ENCODE measurements at regions not wholly inside any gene's neighbourhood (a gene's known extent, or its start where the extent isn't known, plus 50 kb on each side); places are given as distances from the start of the nearest gene placed in this dataset.

DNA sequence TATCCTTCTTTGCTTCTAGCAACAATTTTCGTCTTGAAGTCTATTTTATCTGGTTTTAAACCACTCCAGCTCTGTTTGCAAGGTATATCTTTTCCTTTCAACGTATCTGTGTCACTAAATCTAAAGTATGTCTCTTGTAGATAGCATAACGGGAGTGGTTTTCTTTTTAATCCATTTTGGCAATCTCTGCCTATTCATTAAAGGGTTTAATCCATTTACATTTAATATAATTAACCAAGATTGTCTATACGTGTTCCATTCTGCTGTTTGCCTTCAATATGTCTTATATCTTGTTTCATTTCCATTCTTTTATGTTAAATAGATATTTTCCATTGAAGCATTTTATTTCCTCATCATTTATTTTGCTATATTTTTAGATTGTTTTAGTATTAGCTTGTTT lies 587.9 kb downstream of the C6orf118 start:
- Mint-ChIP-seq H3K27me3 (no peaks in the 10 kb centered on the region), H3K27ac (no peak overlapping the region), H3K4me3 (no peak overlapping the region), H3K4me1 (no peaks in the 10 kb centered on the region), H3K36me3 (ENCODE audit: low read depth) (no peaks in the 10 kb centered on the region), H3K9me3 (ENCODE audit: low read depth) (peaks cover 5% of the 10 kb centered on the region)
- ChIA-PET CTCF (no interaction called here), POLR2A (no interaction called here)
- no peak for ATAC-seq
- DNase-seq: no peak
- intact Hi-C loops (cut with DNase I, micrococcal nuclease): no loop called here

DNA sequence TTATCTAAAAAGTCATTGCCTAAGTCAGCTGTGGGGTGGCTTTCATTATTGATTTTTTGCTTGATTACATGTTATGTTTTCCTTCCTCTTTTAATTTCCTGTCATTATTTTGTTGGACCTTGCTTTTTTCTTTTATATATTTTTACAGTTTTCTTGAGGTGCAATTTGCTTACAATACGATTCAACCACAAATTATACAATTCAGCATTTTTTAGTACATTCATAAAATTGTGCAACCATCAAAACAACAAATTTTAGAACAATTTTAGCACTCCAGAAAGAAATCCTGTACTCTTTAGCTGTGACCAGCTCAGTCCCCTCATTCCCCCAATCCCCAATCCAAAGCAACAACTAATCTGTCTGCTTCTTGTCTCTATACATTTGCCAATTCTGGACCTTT lies 608.9 kb downstream of the C6orf118 start:
- H3K4me3 Mint-ChIP-seq: no peak overlapping the region
- peaks cover 2% of the 10 kb centered on the region for H3K9me3 Mint-ChIP-seq (ENCODE audit: low read depth)
- POLR2A ChIA-PET: no interaction called here
- intact Hi-C loops (cut with DNase I, micrococcal nuclease): no loop called here
- DNase-seq (no peak), ATAC-seq (no peak)
- H3K27ac Mint-ChIP-seq: no peak overlapping the region
- H3K36me3 Mint-ChIP-seq (ENCODE audit: low read depth): no peaks in the 10 kb centered on the region
- CTCF ChIA-PET: no interaction called here
- no peaks in the 10 kb centered on the region for H3K4me1 Mint-ChIP-seq
- H3K27me3 Mint-ChIP-seq: no peaks in the 10 kb centered on the region

DNA sequence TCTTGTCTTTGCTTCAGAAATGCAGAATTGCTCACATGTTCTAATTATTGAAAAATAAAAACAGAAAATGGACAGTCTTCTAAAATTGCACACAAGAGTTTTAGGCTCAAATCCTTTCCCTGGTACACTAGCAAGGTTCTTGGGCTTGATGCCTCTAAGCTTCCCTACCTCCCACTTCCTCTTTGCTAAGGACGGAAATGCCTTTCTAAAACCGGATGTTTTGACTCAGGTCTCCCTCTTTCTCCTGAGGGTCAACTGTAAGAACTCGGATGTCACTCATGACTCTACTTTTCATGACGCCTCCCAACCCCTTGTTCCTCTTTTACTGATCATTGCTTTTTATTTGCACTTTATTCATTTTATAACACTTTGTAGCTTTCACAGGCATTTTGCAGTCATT lies 613.5 kb downstream of the C6orf118 start:
- Mint-ChIP-seq H3K27ac (no peak overlapping the region), H3K36me3 (ENCODE audit: low read depth) (no peaks in the 10 kb centered on the region), H3K9me3 (ENCODE audit: low read depth) (no peaks in the 10 kb centered on the region), H3K4me1 (no peaks in the 10 kb centered on the region), H3K27me3 (no peaks in the 10 kb centered on the region), H3K4me3 (no peak overlapping the region)
- intact Hi-C loops (cut with DNase I, micrococcal nuclease): no loop called here
- CTCF ChIA-PET: no interaction called here
- POLR2A ChIA-PET: no interaction called here
- DNase-seq (no peak), ATAC-seq (no peak)

DNA sequence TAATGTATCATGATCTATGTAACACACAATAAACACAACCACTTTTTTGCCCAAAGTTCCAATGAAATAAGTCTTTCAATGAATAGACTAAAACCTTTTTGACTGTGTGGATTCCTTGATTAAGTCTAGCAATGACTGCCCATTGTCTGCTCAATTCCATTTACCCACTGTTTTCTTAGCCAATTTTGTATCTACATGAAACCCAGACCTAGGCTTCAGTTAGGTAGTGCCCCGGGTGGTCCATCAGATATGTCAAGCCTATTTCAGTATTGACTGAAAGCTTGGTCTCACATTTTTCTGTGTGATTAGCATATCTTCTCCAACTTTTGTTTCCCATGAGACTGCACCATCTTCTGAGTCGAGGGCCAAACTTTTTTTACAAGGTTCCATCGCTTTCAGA lies 615.0 kb downstream of the C6orf118 start:
- ATAC-seq: no peak
- no peaks in the 10 kb centered on the region for H3K9me3 Mint-ChIP-seq (ENCODE audit: low read depth)
- H3K27me3 Mint-ChIP-seq: no peaks in the 10 kb centered on the region

DNA sequence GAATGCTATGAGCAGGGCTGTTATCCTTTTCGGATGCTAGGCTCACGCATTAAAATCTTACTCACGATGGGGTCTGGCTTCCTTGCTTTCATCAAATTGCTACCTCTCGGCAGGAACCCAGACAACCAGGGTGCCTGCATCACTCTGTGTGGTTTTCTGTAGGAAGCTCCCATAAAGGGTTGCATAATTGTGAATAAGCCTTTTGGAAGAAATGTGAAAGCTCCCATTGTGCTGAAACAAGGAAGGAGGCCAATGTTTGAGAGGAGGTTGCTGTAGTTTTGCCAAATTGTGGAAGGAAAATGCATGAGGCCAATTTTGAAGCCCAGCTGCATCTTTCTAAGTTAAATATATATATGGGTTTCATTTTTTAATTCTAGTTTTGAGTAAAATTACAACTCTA lies 615.5 kb downstream of the C6orf118 start:
- H3K4me1 Mint-ChIP-seq: no peaks in the 10 kb centered on the region
- H3K27me3 Mint-ChIP-seq: no peaks in the 10 kb centered on the region
- ATAC-seq (no peak), DNase-seq (no peak)
- CTCF ChIA-PET: no interaction called here
- POLR2A ChIA-PET: no interaction called here
- H3K36me3 Mint-ChIP-seq (ENCODE audit: low read depth): no peaks in the 10 kb centered on the region
- H3K4me3 Mint-ChIP-seq: no peak overlapping the region
- no peaks in the 10 kb centered on the region for H3K9me3 Mint-ChIP-seq (ENCODE audit: low read depth)
- H3K27ac Mint-ChIP-seq: no peak overlapping the region
- intact Hi-C loops (cut with DNase I, micrococcal nuclease): no loop called here

More for the DNA sequence above, 615.0 kb downstream of the C6orf118 start:
- no peak for DNase-seq
- Mint-ChIP-seq H3K36me3 (ENCODE audit: low read depth) (no peaks in the 10 kb centered on the region), H3K4me1 (no peaks in the 10 kb centered on the region), H3K27ac (no peak overlapping the region), H3K4me3 (no peak overlapping the region)
- ChIA-PET POLR2A (no interaction called here), CTCF (no interaction called here)
- intact Hi-C loops (cut with DNase I, micrococcal nuclease): no loop called here

DNA sequence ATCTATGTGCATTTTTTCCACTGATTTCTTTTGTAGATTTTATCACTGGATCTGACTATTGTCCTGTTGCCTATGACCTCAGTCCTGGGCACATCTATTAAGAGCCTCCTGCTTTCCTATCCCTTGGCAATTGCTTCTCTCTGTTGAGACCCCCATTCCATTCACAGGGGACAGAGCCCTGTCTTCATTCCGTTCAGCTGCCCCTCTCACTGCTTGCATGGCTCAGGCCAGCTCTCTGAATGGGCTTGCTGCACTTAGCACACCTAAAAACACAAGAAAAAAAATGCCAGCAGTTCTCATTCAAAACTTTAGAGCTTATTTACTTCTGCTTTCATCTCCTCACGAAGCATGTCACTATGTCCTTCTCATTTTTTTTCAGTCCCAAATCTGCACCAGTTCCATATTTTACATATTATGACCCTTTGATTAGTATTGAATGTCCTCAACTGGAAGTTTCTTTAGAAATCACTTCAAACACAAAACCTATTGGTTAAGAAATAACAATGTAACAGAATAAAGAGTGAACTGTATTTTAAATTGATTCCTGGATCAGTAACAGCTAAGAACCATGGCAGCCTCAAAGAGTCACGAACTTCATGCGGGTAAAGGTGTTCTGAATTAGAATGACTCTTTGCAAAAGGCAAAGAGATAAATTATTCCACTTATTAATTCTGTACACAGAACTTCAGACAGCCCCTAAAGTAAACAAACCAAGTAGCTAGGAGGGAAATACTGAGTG lies 616.5 kb downstream of the C6orf118 start:
- ChIA-PET CTCF (no interaction called here), POLR2A (no interaction called here)
- Mint-ChIP-seq H3K4me3 (no peak overlapping the region), H3K36me3 (ENCODE audit: low read depth) (no peaks in the 10 kb centered on the region), H3K27ac (no peak overlapping the region), H3K4me1 (no peaks in the 10 kb centered on the region), H3K9me3 (ENCODE audit: low read depth) (no peaks in the 10 kb centered on the region), H3K27me3 (no peaks in the 10 kb centered on the region)
- no peak for ATAC-seq
- no peak for DNase-seq
- intact Hi-C loops (cut with DNase I, micrococcal nuclease): no loop called here

DNA sequence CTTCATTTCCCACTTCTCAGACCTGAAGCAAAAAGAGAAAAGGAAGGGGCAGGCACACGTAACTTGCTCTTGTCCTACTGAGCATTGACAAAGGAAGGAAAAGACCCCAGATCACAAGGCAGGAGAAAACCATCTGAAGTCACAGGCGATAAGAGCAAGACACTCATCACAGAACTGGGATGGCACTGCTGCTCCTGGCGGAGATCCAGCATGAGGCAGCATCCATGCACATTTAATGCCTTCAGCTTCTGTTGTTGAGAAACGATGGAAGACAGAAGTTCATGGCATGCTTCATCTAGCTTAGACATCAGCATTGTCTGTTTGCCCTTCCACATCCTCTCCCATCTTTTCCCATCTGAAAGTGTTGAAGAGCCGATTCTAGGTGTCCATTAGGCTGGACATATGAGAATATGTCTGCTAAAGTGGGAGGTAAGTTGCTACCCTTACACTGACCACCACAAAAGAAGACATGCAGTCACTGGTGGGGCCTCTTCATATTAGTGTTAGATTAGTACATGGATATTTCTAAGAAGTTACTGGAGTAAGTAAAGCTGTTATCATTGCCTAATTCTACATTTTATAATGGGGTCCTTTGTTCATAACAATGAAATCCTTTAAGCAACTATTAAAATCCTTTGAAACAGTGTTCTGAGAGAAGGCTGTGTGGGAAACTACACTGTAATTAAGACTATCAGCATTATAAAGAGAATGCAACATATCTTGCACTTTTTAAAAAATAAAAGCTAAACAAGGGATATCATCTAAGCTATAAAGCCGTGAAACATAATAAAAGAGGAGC lies 618.5 kb downstream of the C6orf118 start:
- POLR2A ChIA-PET: no interaction called here

DNA sequence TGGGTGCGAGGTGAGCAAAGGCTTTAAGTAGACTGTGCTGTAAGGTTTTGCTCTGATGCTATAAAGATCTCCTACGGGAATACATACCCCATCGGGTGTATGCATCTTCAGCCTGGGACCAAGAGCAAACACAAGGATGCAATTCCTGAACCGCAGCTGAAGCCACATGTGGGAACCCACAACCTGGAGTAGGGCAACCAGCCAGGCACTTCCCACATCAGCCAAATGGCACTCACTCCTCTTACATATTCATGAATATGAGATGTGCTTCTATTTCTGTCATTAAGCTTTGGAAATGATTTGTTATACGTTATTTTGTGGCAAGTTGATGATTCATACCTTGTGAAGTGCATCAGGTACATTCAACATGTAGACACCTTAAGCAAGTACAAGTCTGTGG lies 619.2 kb downstream of the C6orf118 start:
- no peak overlapping the region for H3K27ac Mint-ChIP-seq
- no peaks in the 10 kb centered on the region for H3K27me3 Mint-ChIP-seq
- intact Hi-C loops (cut with DNase I, micrococcal nuclease): no loop called here
- no peaks in the 10 kb centered on the region for H3K4me1 Mint-ChIP-seq
- POLR2A ChIA-PET: no interaction called here
- no peak overlapping the region for H3K4me3 Mint-ChIP-seq
- H3K9me3 Mint-ChIP-seq (ENCODE audit: low read depth): peaks cover 9% of the 10 kb centered on the region
- DNase-seq (no peak), ATAC-seq (no peak)
- H3K36me3 Mint-ChIP-seq (ENCODE audit: low read depth): no peaks in the 10 kb centered on the region
- CTCF ChIA-PET: no interaction called here

More for the DNA sequence above, 618.5 kb downstream of the C6orf118 start:
- CTCF ChIA-PET: no interaction called here
- H3K36me3 Mint-ChIP-seq (ENCODE audit: low read depth): no peaks in the 10 kb centered on the region
- intact Hi-C loops (cut with DNase I, micrococcal nuclease): no loop called here
- no peak overlapping the region for H3K27ac Mint-ChIP-seq
- no peak for DNase-seq
- peaks cover 8% of the 10 kb centered on the region for H3K9me3 Mint-ChIP-seq (ENCODE audit: low read depth)
- H3K4me1 Mint-ChIP-seq: no peaks in the 10 kb centered on the region
- H3K27me3 Mint-ChIP-seq: no peaks in the 10 kb centered on the region
- ATAC-seq: no peak
- no peak overlapping the region for H3K4me3 Mint-ChIP-seq

DNA sequence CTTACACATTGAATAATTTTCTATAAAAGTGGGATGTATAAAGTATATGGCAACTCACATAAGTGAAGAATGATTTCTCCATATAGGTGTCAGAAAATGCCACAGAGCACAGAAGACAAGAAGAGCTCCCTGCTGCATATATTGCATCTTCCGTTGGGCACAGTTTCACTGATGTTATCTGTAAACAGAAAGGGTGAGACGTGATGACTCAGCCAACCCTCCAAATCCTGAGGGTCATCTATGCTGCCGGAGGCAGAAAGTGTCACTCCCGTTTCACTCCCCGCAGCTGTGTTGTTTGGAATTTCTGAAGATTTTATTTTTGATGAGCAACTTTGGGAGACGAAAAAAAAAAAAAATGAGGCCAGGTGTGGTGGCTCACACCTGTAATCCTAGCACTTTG lies 644.1 kb downstream of the C6orf118 start:
- ChIA-PET POLR2A (no interaction called here), CTCF (no interaction called here)
- Mint-ChIP-seq H3K9me3 (ENCODE audit: low read depth) (peaks cover 10% of the 10 kb centered on the region), H3K27ac (no peak overlapping the region), H3K4me1 (no peaks in the 10 kb centered on the region), H3K4me3 (no peak overlapping the region), H3K36me3 (ENCODE audit: low read depth) (no peaks in the 10 kb centered on the region), H3K27me3 (no peaks in the 10 kb centered on the region)
- intact Hi-C loops (cut with DNase I, micrococcal nuclease): no loop called here
- DNase-seq (no peak), ATAC-seq (no peak)

DNA sequence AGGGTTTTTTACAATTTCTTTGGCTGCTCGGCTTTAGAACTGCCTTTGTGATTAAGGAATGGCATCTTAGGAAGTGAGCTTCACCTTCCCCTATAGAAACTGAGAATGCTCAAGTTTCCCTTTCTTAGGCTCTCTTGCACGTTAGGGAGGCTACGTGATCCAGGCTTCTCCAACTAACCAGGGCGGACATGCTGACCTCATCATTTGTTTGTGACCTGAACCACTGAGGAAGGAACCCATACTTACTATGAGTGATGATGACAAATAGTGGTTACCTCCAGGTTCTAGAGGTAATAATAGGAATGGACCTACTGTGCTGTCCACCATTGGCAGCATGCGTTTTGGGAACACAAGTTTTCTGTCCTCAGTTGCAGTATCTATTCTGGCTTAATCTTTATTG lies 645.8 kb downstream of the C6orf118 start:
- ChIA-PET CTCF (no interaction called here), POLR2A (no interaction called here)
- H3K9me3 Mint-ChIP-seq (ENCODE audit: low read depth): peaks cover 11% of the 10 kb centered on the region
- intact Hi-C loops (cut with DNase I, micrococcal nuclease): no loop called here
- H3K27ac Mint-ChIP-seq: no peak overlapping the region
- H3K4me1 Mint-ChIP-seq: no peaks in the 10 kb centered on the region
- no peak for ATAC-seq
- DNase-seq: no peak
- no peaks in the 10 kb centered on the region for H3K27me3 Mint-ChIP-seq
- H3K36me3 Mint-ChIP-seq (ENCODE audit: low read depth): no peaks in the 10 kb centered on the region
- H3K4me3 Mint-ChIP-seq: no peak overlapping the region

DNA sequence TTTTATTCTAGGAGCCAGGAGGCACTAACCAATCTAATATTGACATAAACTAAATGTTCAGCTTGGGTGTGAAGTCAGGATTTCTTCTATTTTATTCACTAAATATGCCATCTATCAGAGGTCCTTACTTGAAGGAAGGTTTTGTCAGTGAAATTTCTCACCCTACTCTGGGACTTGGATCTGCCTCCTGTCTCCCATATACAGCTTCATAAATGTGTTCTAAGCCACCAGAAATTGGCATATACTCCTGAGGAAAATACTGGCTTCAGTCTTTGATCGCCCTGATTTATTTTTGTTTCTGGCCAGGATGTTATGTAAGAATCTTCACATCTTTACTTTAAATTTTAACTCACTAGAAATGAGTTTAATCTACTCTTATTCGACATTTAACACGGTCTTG lies 647.7 kb downstream of the C6orf118 start:
- no peak overlapping the region for H3K4me3 Mint-ChIP-seq
- intact Hi-C loops (cut with DNase I, micrococcal nuclease): no loop called here
- no peak overlapping the region for H3K27ac Mint-ChIP-seq
- H3K36me3 Mint-ChIP-seq (ENCODE audit: low read depth): no peaks in the 10 kb centered on the region
- ChIA-PET POLR2A (no interaction called here), CTCF (no interaction called here)
- no peaks in the 10 kb centered on the region for H3K27me3 Mint-ChIP-seq
- DNase-seq: no peak
- H3K4me1 Mint-ChIP-seq: no peaks in the 10 kb centered on the region
- peaks cover 18% of the 10 kb centered on the region for H3K9me3 Mint-ChIP-seq (ENCODE audit: low read depth)
- ATAC-seq: no peak

DNA sequence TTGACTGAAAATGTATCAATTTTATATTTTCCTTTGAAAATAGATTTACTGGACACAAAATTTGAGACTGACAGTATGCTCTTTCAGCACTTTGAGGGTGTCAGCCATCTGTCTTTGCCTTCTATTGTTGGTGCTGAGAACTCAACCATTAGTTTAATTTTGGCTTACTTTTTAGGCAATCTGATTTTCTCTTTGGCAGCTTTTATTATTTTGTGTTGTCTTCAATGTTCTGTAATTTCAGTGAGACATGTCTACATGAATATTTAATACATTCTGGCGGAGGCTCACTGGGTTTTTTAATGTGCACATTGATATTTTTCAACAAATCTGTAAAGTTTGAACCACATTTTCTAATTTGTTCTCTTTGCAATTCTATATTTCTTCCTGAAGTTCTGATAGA lies 648.6 kb downstream of the C6orf118 start:
- POLR2A ChIA-PET: no interaction called here
- CTCF ChIA-PET: no interaction called here
- no peak overlapping the region for H3K4me3 Mint-ChIP-seq
- H3K36me3 Mint-ChIP-seq (ENCODE audit: low read depth): no peaks in the 10 kb centered on the region
- H3K4me1 Mint-ChIP-seq: no peaks in the 10 kb centered on the region
- H3K27me3 Mint-ChIP-seq: no peaks in the 10 kb centered on the region
- H3K9me3 Mint-ChIP-seq (ENCODE audit: low read depth): peaks cover 26% of the 10 kb centered on the region
- intact Hi-C loops (cut with DNase I, micrococcal nuclease): no loop called here
- no peak overlapping the region for H3K27ac Mint-ChIP-seq
- ATAC-seq (no peak), DNase-seq (no peak)

Data from activated CD4-positive, alpha-beta T cell treated with anti-CD3 and anti-CD28 coated beads for 36 hours (primary cell).